GM19438 (cell line): ENCODE measurements at regions not wholly inside any gene's neighbourhood (a gene's known extent, or its start where the extent isn't known, plus 50 kb on each side); places are given as distances from the start of the nearest gene placed in this dataset.

Source experiments
- ATAC-seq: cut with Tn5 transposase; IDR thresholded peaks from one replicate; pipeline ENCODE4 v1.9.1; 2021; ENCODE audit warnings: low read depth; ENCODE audit not compliant: unreplicated experiment

GRCh38 chr7:41203542-41203941 lies 499.3 kb downstream of the INHBA start:
- ATAC-seq = no peak

- no peak for ATAC-seq
Observed at GRCh38 chr7:41201021-41201420, 501.9 kb downstream of the INHBA start.

DNA sequence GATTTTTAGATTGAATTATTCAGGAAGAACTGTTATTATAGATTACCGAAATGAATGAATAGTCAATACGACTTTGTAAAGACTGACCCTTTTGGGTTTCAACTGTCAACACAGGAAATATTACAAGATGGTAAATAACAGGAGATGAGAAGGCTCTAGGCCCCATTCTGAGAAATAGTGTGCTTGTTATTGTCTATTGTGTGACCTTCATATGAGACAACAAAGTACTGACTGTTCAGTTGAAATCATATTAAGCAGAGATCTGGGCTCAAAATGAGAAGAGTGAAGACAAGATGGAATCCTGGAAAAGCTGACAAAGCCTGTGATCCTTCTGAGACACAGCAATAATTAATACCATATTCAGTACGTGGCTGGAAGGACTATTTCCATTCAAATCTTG lies 503.8 kb downstream of the INHBA start:
- no peak for ATAC-seq

- ATAC-seq = no peak
Observed at GRCh38 chr7:41198502-41198901, 504.4 kb downstream of the INHBA start.

DNA sequence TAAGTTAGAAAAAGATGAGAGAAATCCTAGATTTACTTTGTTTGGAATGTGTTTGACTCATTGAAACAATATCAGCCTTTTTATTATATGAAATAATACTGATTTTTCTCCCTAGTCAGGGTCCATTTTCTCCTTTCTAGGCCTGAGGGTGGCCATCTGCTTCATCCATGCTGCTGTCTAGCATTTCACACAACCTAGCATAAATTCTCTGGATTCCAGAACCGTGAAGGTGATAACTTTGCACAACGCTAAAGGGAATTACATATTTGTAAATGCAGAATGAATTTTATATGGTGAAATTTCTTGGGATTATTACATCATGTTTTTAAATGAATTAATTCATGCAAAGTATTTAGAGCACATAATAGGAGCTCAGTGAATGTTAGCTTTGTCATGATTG lies 505.1 kb downstream of the INHBA start:
- ATAC-seq = no peak

DNA sequence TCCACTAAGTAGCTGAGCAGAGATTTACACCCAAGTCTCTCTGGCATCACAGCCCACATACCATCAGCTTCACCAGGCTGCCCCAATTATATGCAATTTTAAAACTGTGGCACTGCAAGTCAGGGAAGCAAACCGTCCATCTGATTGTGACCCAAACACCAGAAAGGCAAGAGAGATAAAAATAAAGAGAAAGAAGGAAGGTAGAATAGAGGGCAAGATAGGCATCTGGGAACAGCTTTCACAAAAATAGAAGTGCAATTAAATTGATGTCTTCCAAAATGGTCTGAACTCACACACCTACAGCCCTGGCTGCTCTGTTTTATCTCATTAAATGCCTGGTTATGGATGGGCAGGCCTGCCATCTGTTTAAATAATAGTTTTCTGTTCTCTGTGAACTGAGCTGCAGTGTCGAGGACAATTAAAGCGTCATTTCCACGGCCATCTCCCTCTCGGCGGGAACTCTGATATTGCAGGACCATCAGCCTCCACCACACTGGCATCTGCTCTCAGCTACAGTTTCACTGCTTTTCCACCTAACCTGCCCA lies 509.1 kb downstream of the INHBA start:
- no peak for ATAC-seq

GRCh38 chr7:41190581-41190980 lies 512.3 kb downstream of the INHBA start:
- ATAC-seq = no peak

- no peak for ATAC-seq
Observed at GRCh38 chr7:41189866-41190265, 513.0 kb downstream of the INHBA start.

DNA sequence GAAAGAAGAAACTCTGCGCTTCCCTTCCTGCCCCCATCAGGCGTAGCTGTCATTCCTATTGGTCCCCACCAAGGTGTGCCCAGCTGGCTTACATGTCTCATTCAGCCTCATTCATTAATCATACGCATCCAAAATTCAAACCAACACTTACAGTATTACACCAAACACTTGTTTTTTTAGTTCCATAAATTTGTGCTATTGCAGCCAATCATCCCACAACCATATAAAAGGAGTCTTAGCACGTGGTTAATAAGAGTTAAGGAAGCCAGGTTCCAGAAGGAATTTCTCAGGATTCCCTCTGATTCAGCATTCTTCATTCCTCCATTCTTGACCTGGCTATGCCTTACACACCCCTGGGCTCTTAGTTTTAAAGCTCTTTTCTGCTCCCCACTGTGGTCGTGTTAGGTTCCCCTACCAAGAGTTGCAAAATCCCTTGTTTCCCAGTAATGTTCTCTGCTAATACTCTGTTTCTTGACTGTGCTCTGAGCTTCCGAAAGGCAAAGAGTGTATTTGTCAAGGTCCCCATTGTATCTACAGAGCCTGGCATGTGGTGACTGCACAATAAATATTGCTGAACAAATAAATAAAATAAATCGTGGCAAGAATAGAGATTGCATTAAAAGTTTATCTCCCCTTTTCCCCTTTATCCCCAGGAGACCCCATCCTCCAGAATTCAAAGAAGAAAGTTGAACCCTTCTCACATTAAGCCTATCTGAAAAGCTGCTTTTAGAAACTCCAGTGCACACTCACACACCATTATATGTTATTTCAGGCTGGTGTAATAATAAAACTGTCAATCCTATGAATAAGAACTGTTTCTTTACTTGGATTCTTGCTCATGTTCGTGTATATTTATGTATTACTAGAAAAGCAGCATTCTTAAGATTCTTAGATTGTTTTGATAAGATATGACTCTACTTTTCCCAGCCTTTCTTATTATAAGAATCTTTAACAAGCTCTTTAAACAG lies 514.4 kb downstream of the INHBA start:
- ATAC-seq = no peak

GRCh38 chr7:41187322-41187721 lies 515.6 kb downstream of the INHBA start:
- ATAC-seq = no peak

DNA sequence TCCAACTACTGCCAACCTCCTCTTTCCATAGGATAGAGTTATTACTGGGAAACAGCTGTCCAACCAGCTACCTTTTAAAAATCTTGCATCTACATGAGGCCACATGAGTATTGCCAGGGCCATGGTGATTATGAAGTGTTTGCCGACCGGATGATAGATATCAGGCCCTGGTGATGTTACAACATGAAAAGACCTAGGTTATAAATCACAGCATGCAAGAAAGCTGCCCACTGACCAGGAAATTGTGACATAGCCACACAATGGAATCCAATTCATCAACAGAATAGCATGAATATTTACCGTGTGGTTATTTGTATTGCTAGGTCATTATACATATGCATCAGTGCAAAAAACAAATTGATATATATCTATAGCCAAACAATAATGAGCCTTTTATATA lies 517.0 kb downstream of the INHBA start:
- ATAC-seq = no peak

GRCh38 chr7:41183741-41184140 lies 519.1 kb downstream of the INHBA start:
- no peak for ATAC-seq

DNA sequence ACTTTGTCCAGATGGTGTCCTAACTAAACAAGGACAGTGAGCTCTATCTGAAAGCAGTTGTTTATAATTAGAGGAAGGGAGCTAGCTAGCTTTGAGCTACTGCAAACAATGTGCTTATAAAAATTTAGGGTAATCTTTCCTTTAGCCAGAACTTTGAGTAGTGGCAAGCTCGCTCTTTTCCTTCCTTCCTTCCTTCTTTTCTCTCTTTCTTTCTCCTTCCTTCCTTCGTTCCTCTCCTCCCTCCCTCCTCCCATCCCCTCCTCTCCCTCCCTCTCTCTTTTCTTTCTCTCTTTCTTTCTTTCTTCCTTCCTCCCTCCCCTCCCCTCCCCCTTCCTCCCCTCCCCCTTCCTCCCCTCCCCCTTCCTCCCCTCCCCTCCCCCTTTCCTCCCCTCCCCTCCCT lies 520.1 kb downstream of the INHBA start:
- no peak for ATAC-seq

DNA sequence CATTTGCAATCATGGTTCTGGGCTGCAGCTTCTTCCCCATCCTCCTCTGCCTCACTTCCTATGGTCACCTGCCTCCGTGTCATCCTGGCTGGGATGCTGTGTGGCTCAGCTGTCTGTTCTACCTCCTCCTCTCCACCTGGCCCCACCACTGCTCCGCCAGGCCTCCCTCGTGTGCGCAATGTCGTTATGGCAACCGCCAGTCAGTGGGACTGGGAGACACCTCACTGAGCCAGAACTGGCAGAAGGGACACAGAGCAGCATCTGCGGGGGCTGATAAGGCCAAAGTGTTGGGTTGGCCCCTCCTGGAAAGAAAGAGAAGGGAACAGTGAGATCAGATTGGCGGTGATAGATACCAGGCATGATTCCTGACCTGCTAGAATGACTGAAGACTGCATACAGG lies 527.5 kb downstream of the INHBA start:
- no peak for ATAC-seq

DNA sequence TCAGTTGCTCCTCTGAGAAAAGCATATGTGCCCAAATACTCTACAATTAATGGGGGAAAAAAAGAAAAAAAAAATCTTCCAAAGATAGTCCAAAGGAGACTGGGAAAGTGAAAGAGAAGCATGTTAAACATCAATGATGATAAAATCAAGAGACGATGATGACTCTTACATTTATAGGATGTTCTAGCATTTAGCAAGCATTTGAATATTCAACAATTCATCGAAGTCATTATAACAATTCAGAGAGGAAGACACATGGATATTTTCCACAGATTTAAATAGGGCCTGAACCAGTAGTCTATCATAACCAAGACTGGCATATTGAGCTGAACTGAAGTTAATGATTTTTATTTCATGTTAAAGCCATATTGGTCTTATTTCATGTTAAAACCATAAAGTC lies 528.4 kb downstream of the INHBA start:
- no peak for ATAC-seq

DNA sequence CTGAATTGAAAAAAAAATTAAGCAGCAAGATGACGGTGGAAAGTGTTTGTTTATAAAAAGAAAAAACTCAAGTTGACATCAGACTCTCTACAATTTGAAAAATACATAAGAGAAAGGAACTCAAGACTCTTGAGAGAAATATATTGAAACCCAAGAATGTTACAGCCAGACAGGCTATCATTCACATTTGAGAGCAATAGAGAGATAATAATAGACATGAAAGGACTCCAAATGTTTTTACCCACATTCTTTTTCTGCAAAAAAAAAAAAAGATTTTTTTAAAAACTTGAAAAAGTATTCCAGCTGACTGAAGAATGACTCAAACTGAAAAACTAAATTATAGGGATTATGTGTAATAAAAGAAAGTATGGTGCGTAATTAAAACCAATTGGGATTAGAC lies 532.4 kb downstream of the INHBA start:
- ATAC-seq = no peak

- no peak for ATAC-seq
Observed at GRCh38 chr7:41169317-41169716, 533.6 kb downstream of the INHBA start.

- ATAC-seq = no peak
Observed at GRCh38 chr7:41167836-41168235, 535.1 kb downstream of the INHBA start.

- ATAC-seq = no peak
Observed at GRCh38 chr7:41164440-41164839, 538.5 kb downstream of the INHBA start.

GRCh38 chr7:41163991-41164390 lies 538.9 kb downstream of the INHBA start:
- ATAC-seq = no peak

DNA sequence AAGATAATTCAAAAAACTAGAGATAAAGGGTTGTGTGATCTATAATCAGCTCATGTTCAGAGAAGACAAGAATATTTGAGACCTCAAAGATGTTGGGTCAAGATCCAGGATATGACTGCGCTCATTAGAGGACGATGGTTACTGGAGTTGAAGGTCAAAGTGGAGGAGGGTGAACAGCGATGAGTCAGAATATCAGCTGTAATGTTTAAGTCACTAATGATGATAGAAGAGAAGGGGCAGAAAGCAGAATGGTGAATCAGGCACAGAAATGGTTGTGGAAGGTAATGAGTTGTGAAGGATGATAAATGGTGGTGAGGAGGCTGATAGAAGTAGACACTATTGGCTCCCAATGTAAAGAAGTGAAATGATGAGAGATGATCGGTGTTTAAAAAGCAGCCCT lies 540.3 kb downstream of the INHBA start:
- no peak for ATAC-seq

- no peak for ATAC-seq
Observed at GRCh38 chr7:41161041-41161587, 541.8 kb downstream of the INHBA start.
